Hematopoietic multipotent progenitor cell treated with erythropoietin and hydrocortisone succinate and interleukin-3 and kit ligand, for 4 days (in vitro differentiated cells): ENCODE measurements at regions not wholly inside any gene's neighbourhood (a gene's known extent, or its start where the extent isn't known, plus 50 kb on each side); places are given as distances from the start of the nearest gene placed in this dataset.
"Not testable (repeated sequence)": the region's sequence is repeated elsewhere in the genome, so short reads cannot be mapped to it uniquely, and the experiment has no call there.

ENCODE experiments used
- DNase-seq: peaks from one replicate; pipeline ENCODE4 v3.0.0-alpha.2; 2015

DNA sequence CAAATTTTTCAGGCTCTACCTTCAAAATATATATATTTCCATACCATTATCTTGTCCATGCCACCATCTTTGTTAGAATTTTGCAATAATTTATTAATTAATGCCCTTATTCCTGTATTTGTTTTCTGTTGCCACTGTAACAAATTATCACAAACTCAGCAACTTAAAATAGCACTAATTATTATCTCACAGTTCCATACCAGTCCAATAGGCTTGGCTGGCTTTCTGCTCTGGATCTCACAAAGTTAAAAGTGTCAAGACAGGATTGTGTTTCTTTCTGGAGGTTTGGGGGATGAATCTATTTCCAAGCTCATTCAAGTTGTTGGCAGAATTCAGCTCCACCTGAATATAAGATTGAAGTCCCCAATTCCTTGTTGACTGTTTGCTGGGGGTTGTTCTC, 58.6 kb upstream of the SLC38A4 start:
- no peak for DNase-seq

DNA sequence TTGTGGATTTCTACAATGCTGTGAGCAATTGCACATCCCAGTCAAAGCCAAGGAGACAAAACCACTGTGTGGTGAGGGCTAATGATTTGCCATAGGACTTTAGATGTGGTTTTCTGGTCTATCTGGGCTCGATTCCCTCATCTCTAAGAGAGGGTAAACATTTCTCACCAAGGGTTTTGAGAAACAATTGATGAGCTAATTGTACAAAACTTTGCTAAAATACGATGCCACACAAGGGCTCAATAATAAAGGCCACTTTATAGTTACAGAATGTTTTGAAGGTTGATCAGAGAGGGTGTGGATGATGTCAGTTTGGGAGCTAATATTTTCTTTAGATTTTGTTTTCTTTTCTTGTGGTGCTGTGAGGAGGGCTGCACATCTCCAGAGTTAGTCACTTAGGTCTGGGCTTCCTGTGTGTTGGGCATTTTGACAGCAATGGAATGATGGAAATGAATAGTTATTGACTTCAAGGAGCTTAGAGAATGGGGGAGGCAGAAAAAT, 60.8 kb upstream of the SLC38A4 start:
- DNase-seq, result no peak

DNA sequence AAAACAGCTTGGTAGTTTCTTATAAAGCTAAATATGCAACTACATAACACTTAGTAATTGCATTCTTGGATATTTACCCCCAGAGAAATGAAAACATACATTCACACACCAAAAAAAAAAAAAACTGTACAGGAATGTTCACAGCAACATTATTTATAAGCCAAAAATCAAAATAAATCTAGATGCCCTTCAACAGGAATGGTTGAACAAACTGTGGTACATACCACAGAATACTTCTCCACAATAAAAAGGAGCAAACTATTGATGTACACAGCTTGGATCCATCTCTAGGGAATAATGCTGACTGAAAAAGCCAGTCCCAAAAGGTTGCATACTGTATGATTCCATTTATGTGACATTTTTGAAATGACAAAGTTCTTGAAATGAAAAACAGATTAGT, 62.1 kb upstream of the SLC38A4 start:
- no peak for DNase-seq

DNA sequence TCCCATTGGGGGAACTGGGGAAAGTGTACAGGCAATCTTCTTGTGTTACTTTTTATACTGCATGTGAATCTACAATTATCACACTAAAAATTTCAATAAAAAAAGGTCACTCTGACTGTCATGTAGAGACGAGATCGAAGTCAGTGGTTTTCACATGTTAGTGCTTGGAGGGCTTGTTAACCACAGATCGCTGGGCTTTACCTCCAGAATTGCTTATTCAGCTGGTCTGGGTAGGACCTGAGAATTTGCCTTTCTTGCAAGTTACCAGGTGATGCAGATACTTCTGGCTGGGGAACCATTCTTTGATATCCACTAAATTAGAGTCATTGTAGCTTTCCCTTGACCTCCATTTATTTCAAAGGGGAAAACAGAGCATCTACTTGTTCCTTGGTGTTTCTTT, 62.8 kb upstream of the SLC38A4 start:
- DNase-seq, result no peak

DNA sequence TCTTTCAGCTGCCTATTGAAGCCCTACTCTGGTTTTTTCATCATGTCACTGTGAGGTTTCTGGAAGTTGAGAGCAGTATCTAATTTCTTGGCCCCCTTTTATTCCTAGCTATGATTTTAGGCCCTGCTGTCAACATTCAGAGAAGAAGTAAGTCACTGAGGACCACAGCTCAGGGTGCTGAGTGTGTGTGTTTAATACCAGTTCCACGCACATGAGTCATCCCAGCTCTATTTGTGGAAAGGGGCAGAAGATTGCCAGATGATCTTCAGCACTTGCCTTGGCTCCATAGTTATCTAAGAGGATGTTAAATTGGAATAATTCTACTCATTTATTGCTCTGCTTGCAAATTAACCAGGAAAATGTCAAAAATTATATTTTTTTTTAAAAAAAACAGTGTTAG, 65.5 kb upstream of the SLC38A4 start:
- DNase-seq, result no peak

DNA sequence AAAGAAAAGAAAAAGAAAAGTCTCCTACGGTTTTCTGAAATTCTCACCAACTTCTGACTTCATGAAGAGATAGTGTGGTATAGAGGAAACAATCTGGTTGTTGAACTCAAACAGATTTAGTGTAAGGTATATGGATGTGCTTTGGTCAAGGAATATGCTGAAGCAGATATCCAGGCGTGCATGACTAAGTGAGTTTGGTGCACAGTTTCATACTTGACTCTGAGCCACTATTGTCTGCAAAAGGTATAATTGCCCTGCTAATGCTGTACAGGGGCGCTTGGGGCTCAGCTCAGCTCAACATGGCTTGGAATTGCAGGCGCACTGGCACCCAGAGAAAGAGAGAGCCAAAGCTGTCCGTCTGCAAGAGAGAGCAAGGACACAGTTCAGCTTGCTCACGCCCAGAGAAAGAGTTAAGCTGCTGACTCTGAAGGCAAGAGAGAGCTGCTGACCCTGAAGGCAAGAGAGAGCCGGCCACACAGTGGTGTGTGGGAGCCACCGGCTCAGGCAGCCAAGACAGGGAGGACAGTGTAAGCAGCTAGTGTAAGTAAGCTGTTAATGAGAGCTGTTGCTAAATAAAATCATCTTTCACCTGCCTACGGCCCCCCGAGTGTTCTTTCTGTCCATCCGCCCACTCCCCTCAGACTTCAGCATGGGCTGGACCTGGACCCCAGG, 66.4 kb upstream of the SLC38A4 start:
- no peak for DNase-seq

DNA sequence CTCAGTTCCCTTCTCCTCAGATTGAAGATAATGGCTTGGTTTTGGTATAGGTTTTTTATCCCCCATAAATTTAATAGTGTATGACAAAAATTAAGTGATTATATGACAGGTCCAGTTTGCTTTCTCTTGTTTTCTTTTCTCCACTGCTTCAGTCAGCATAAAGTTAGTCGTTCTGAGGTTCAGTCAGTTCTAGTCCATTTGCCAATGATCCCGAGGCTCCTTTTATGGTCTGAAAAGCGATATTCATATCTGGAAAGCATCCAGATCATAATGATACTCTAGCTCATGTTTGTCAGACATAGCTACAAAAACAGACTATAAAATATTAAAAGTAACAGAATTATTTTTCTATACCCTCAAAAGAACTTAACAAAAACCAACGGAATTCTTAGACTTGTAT, 67.1 kb upstream of the SLC38A4 start:
- no peak for DNase-seq

DNA sequence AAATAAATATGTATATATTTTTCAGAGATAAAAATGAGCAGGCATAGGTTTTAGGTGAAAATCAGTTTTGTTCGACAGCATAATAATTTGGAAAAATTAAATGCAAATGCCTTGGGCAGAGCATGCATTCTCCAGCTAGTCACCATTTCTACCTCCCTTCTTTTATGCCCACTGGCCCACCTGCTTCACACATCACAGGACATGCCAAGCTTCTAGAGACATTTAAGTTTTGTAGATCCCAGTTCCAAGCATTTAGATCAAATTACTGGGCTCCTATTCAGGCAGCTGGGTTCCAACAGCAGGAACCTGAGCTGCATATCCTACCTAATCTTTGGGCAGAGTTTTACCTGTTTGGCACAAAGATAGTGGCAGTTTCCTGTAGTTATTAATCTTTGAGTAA, 67.6 kb upstream of the SLC38A4 start:
- no peak for DNase-seq

DNA sequence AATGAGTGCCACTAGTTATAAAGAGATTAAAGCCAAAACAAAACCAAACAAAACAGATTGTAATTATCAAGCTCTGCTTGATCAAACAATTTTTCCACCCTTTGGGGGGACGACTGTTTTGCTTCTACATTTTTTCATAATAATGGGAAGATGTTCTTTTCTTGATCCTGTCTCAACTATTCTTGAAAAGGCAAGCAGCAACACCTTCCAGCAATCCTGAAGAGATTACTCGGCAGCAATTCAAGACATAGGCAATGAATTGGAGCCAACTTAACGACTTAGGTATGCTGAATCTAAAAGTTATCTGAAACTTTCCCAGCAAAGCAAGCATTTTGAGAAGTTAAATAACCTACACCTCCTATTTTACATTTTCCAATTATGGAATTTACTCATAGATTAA, 69.9 kb upstream of the SLC38A4 start:
- no peak for DNase-seq

DNA sequence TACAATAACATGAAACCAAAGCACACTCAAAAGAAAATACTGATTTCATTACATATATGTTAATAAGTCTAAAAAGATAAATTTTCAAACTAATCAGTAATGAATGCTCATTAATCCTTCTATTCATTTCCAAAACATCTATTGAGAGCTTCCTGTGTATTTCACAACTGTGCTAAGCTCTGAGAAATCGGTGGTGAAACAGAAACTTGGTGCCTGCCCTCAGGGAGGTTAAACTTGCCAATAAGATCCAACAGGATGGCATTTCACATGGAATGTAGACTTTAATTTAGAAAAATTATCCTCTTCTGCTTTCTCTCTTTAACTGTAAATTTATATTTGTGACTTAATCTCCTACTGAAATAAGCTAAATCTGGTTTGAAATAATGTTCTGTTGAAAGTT, 70.9 kb upstream of the SLC38A4 start:
- DNase-seq, result no peak

DNA sequence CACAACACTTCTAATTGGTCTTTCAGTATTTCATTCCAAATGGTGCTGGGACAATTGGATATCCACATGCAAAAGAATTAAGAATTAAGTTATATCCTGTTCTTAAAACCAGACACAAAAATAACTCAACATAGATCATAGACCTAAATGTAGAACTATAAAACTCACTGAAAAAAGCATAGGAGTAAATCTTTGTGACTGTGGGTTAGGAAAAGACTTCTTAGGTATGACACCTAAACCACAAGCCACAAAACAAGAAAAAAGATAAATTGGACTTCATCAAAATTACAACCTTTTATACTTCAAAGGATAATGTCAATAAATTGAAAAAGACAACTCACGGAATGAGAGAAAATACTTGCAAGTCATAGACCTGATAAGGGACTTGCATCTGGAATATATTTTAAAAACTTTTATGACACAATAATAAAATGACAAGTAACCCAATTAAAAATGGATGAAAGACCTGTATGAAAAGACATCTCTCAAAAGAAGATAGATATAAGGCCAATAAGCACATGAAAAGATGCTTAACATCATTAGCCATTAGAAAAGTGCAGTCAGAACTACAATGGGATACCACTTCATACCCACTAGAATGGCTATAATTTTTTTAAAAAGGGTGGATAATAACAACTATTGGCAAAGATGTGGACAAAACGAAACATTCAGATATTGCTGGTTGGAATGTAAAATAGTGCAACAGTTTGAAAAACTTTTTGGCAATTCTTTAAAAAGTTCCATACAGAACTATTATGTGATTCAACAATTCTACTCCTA, 72.5 kb upstream of the SLC38A4 start:
- no peak for DNase-seq

DNA sequence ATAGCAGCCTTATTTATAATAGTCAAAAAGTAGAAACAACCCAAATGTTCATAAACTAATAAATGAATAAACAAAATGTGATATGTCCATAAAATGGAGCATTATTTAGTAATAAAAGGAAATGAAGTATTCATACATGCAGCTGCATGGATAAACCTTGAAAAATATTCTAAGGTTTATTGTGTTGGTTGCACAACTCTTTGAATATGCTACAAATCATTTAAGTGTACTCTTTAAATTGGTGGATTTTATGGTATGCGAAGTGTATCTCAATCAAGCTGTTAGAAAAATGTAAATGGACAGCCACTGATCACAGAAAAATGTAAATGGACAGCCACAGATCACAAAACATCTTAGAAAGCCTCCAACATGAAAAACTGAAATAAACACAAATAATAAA, 73.2 kb upstream of the SLC38A4 start:
- DNase-seq, result no peak

DNA sequence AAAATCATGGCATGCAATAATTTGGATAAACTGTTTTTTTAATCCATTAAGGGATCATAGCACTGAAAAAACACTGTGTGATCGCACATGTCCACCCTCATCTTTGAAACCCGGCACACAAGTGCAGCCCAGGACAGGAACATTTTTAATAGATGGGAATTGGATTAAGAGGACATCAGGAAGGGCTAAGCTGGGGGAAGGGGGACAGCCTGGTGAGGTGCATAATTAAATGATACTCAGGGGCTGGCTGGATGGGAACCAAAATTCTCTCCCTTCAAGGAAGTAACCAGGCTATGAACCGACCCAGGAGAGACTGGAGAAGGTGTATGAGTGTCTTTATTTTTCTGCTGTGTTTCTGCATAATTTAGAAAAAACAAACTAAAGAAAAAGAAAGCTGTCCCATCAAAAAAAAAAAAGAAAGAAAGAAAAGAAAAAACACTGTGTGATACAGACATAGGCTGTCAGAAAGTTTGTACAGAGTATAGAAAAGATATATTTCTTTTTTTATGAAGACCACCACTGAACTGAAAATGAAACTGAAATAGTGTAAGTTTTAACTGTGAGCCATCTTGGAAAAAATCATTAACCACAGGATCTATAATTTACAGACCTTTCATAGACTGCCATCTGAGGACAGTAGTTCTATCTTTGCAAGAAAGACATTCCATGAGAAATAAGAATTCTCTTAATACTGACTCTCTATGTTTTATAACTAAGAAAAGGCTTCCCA, 75.1 kb upstream of the SLC38A4 start:
- DNase-seq, result no peak

DNA sequence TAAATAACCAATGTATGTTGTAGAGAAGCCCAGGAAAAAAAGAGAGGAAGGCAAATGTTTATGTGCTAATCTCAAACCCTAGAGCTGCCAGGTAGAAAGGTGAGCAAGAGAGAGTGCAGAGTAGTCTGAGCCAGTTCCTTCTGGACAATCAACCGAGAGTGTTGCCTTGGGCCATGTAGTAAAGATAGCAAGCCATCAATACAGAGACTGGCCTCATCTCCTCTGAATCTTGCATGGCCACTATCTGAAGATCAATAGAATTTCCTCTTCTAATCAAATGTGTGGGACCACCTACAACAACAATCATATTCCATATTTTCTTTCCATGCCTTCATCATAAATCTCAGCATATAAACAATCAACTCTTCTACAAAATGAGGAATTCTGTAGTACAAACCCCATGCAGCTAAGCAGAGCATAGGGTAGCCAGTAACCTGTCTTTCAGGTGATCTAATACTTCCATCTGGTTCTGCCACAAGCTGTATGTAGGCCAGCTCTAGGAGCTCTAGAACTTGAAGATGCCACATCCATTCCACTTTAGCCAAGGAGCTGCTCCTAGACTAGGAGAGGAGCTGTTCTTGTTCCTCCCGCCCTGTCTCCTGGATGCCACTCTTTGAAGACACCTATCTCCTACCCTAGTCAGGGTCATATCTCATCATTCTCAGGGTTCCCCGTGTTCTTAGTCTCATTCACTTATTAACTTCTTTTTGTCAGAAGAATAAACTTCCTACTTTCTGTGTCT, 75.8 kb upstream of the SLC38A4 start:
- no peak for DNase-seq

DNA sequence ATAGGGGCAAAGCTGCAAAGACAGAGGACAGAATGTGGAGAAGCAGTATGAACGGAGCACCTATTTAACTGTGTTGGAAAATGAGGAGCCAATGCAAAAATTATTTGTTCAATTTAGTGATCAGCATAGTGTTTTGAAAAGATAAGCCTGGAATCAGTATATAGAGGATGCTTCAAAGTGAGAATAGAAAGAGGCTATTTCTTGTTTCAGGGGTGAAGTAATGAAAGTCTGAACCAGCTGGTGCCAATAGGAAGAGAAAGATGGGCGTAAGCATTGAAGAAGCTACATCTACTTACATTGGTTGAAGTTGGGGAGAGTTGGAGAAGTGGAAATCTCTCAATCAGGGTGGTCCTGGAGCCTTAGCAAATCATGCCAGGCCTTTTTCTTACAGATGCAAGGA, 77.3 kb upstream of the SLC38A4 start:
- no peak for DNase-seq

DNA sequence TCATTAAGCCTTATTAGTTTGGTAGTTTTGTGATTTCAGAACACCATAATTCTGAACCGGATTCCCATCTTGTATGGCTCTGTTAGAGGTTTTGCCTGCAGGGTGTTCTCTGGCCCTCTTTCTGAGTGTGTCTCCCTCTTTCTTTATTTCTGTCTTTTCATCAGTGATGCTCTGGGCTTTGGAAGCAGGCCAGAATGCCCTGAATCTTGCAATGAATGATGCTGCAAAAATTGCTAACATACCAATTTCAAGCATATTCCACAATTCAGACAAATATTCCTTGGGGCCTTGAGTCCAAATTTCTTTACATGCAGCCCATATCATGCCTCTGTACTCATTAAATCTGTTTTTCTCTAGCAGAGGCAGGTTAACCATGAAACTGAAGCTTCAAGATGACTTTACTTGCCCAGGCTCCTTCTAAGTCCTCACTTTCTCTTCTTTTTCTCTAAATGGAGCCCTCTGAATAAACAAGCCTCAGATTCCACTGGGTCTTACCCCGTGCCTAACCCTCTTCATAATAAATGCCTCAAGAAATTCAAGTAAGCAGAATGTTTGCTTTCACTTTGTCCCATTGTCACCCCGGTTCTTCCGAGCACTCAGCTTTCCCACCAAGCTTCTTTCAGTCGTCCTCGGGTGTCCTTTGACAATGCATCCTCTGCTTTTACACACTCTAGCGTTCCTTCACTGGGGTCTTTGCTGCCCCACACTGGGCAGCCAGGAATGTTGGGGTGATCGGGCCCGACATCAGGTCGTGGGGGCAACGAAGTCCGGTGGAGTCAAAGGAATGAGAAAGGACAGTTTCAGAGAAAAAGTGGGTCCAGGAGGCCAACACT, 78.8 kb upstream of the SLC38A4 start:
- DNase-seq, result no peak

DNA sequence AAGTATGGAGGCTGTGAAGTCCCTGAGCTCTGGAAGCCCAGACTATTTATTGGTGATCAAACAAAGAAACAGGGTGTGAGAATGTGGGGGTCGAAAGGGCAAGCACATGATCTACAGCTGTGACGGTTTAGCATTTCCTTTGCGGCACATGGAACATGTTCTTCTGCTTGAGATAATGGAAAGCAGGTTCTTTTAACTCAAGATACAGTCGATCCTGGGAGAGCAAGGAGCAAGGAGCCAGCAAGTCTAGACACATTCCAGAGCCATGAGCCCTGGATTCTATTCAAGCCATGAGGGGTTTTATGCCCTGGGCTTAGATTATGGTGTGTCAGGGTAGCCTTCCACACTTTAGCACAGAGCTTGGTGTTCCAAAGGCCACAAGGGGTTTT, 79.4 kb upstream of the SLC38A4 start:
- not testable (repeated sequence) for DNase-seq

DNA sequence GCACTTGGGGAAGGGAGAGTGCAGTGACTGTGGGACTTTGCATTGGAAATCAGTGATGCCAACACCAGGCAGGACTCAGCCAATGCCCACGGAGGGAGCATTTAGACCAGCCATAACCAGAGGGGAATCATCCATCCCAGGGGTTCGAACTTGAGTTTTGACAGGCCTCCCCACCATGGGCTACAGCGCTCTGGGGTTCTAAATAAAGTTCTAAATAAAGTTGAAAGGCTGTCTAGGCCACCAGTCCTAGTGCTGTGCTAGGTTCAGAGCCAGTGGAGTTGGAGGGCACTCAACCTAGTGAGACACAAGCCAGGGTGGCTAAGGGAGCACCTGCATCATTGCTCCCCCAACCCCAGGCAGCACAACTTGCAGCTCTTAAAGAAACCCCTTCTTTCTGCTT, 82.0 kb upstream of the SLC38A4 start:
- no peak for DNase-seq

DNA sequence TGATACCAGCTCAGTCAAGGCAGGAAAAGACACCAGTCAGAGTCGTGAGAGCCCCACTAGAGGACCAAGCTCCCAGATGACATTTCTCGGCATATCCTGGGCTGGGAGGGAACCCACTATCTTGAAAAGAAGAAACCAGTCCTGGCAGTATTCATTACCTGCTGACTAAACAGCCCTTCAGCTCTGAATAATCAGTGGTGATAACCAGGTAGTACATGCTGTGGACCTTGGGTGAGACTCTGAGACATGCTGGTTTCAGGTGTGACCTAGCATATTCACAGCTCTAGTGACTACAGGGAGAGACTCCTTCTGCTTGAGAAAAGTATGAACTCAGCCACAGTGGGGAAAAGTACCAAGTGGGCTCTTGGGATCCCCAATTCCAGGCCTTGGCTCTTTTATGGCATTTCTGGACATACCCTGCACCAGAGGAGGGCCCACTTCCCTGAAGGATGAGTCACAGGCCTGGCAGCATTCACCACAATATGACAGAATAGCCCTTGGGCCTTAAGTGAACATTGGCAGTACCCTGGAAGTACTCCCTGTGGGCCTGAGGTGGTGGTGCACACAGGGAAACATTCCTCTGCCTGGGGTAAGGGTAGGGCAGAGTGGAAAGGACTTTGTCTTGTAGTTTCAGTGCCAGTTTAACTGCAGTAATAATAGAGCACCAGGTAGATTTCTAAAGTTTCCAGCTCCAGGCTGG, 82.6 kb upstream of the SLC38A4 start:
- DNase-seq, result no peak

DNA sequence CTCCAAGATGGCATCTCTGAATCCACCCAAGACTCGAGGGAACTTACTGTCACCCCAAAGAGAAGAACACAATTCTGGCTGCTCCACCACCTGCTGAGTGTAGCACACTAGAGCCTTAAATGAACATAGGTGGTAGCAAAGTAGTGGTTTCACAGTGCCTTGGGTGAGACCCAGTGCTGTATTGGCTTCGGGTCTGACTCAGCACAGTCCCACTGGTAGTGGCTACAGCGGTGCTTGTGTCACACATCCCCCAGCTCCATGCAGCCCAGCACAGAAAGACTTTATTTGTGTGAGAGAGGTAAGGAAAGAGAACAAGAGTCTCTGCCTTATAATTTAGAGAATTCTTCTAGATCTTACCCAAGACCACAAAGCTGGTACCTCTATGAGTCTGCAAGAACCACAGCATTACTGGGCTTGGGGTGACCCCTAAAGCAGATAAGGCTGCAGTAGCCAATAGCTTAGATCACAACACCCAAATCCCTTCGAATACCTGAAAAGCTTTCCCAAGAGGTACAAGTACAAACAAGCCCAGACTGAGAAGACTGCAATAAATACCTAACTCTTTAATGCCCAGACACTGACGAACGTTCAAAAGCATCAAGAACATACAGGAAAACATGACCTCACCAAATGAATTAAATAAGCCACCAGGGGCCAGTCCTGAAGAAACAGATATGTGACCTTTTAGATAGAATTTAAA, 83.3 kb upstream of the SLC38A4 start:
- no peak for DNase-seq

DNA sequence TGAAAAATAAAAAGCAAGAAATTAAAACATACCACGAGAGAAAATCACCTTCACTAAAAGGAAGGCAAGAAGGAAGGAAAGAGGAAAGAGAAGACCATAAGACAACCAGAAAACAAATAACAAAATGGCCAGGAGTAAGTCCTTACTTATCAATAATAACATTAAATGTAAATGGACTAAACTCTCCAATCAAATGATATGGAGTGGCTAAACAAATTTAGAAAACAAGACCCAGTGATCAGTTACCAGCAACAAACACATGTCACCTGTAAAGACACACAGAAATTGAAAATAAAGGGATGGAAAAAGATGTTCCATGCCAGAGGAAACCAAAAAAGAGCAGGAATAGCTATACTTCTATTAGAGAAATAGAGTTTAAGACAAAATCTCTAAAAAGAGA, 85.0 kb upstream of the SLC38A4 start:
- DNase-seq, result no peak
